ENCODE measurements at regions not wholly inside any gene's neighbourhood (a gene's known extent, or its start where the extent isn't known, plus 50 kb on each side); places are given as distances from the start of the nearest gene placed in this dataset.

DNA sequence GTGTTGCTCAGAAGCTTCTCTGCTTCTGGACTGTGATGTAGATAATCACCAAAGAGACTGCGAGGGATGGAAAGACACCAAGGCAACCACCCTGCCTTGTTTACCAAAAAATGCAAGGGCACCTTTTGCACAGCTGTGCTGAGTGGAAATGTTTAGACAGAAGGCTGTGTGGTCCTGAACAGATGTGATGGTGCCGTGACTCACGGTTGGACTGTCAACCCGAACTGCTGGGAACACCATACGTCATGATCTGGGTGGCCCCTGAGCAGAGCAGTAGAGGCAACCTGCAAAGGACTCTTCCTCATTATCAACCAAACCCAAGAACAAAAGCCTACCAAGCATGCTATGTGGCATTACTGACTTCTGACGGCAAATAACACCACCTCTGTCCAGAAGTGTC, 61.3 kb upstream of the LPP start:
- BruUV-seq (replicated peaks): no TSS peak
- Histone ChIP-seq H3K36me3 (ENCODE audit: control insufficient read depth, insufficient read depth, low read length) (no peaks in the 10 kb centered on the region), H3K4me1 (ENCODE audit: control insufficient read depth, insufficient read depth, low read length) (no peaks in the 10 kb centered on the region), H3K27ac (ENCODE audit: low read length) (no peak overlapping the region), H3K4me3 (ENCODE audit: low read depth in 2 of 2, low read length in 2 of 2) (no peak overlapping the region), H3K27me3 (ENCODE audit: control insufficient read depth, insufficient read depth, low read length) (no peaks in the 10 kb centered on the region), H3K9me3 (ENCODE audit: control insufficient read depth, insufficient read depth, low read depth, low read length) (no peaks in the 10 kb centered on the region)
- intact Hi-C loops (cut with micrococcal nuclease; ENCODE audit: unreplicated experiment) (no loop called here), in situ Hi-C loops (cut with HindIII; ENCODE audit: low pct_unique_long_range_greater_than_20kb, low sequenced_read_pairs) (no loop called here)
- ChIA-PET POLR2A (no interaction called here), CTCF (no interaction called here)
- TF ChIP-seq TCF7L2 (IDR thresholded peaks at IDR 0.05; ENCODE audit: low read depth, low read length): no peak
- no peak for TF ChIP-seq SIN3A (IDR thresholded peaks at IDR 0.05; ENCODE audit: borderline replicate concordance, insufficient read depth, low read depth, low read length)
- TF ChIP-seq, protein P1, sequence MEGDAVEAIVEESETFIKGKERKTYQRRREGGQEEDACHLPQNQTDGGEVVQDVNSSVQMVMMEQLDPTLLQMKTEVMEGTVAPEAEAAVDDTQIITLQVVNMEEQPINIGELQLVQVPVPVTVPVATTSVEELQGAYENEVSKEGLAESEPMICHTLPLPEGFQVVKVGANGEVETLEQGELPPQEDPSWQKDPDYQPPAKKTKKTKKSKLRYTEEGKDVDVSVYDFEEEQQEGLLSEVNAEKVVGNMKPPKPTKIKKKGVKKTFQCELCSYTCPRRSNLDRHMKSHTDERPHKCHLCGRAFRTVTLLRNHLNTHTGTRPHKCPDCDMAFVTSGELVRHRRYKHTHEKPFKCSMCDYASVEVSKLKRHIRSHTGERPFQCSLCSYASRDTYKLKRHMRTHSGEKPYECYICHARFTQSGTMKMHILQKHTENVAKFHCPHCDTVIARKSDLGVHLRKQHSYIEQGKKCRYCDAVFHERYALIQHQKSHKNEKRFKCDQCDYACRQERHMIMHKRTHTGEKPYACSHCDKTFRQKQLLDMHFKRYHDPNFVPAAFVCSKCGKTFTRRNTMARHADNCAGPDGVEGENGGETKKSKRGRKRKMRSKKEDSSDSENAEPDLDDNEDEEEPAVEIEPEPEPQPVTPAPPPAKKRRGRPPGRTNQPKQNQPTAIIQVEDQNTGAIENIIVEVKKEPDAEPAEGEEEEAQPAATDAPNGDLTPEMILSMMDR (IDR thresholded peaks at IDR 0.05): no peak
- TF ChIP-seq POLR2AphosphoS5 (IDR thresholded peaks at IDR 0.05; ENCODE audit: low read depth, low read length): no peak
- TF ChIP-seq, protein P2, sequence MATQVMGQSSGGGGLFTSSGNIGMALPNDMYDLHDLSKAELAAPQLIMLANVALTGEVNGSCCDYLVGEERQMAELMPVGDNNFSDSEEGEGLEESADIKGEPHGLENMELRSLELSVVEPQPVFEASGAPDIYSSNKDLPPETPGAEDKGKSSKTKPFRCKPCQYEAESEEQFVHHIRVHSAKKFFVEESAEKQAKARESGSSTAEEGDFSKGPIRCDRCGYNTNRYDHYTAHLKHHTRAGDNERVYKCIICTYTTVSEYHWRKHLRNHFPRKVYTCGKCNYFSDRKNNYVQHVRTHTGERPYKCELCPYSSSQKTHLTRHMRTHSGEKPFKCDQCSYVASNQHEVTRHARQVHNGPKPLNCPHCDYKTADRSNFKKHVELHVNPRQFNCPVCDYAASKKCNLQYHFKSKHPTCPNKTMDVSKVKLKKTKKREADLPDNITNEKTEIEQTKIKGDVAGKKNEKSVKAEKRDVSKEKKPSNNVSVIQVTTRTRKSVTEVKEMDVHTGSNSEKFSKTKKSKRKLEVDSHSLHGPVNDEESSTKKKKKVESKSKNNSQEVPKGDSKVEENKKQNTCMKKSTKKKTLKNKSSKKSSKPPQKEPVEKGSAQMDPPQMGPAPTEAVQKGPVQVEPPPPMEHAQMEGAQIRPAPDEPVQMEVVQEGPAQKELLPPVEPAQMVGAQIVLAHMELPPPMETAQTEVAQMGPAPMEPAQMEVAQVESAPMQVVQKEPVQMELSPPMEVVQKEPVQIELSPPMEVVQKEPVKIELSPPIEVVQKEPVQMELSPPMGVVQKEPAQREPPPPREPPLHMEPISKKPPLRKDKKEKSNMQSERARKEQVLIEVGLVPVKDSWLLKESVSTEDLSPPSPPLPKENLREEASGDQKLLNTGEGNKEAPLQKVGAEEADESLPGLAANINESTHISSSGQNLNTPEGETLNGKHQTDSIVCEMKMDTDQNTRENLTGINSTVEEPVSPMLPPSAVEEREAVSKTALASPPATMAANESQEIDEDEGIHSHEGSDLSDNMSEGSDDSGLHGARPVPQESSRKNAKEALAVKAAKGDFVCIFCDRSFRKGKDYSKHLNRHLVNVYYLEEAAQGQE (IDR thresholded peaks at IDR 0.05; ENCODE audit: insufficient read depth in 1 of 2, low read depth in 2 of 2, low read length in 1 of 2): no peak
- DNase-seq (ENCODE audit: low read depth, low spot score) (no peak), ATAC-seq (no peak)

DNA sequence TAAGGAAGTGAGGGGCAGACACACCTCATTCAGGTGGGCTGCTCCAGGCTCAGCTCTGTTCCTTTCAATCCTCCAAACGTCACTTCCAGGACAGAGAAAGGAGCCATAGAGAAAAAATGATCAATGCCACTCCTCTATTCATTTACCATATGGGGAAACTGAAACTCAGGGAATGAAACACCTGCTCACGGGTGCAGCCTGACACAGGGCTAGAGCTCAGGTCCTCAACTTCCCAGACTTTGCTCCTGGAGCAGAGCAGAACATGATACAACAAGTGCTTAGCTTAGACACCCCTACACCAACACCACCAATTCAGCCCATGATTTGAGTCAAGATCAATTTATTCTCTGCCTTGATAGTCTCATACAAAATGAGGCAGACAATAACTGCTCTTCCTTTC, 58.5 kb upstream of the LPP start:
- POLR2A ChIA-PET: no interaction called here

More for the DNA sequence above, 58.5 kb upstream of the LPP start:
- CTCF ChIA-PET: no interaction called here
- Histone ChIP-seq H3K27ac (ENCODE audit: low read length) (no peak overlapping the region), H3K27me3 (ENCODE audit: control insufficient read depth, insufficient read depth, low read length) (no peaks in the 10 kb centered on the region), H3K9me3 (ENCODE audit: control insufficient read depth, insufficient read depth, low read depth, low read length) (no peaks in the 10 kb centered on the region), H3K36me3 (ENCODE audit: control insufficient read depth, insufficient read depth, low read length) (no peaks in the 10 kb centered on the region), H3K4me1 (ENCODE audit: control insufficient read depth, insufficient read depth, low read length) (no peaks in the 10 kb centered on the region), H3K4me3 (ENCODE audit: low read depth in 2 of 2, low read length in 2 of 2) (no peak overlapping the region)
- no peak for DNase-seq (ENCODE audit: low read depth, low spot score)
- intact Hi-C loops (cut with micrococcal nuclease; ENCODE audit: unreplicated experiment) (no loop called here), in situ Hi-C loops (cut with HindIII; ENCODE audit: low pct_unique_long_range_greater_than_20kb, low sequenced_read_pairs) (no loop called here)
- BruUV-seq (replicated peaks): no TSS peak
- TF ChIP-seq, protein P1 (IDR thresholded peaks at IDR 0.05): no peak
- no peak for TF ChIP-seq TCF7L2 (IDR thresholded peaks at IDR 0.05; ENCODE audit: low read depth, low read length)
- no peak for ATAC-seq

All from Panc1 (cell line).